ENCODE measurements at regions not wholly inside any gene's neighbourhood (a gene's known extent, or its start where the extent isn't known, plus 50 kb on each side); places are given as distances from the start of the nearest gene placed in this dataset.

DNA sequence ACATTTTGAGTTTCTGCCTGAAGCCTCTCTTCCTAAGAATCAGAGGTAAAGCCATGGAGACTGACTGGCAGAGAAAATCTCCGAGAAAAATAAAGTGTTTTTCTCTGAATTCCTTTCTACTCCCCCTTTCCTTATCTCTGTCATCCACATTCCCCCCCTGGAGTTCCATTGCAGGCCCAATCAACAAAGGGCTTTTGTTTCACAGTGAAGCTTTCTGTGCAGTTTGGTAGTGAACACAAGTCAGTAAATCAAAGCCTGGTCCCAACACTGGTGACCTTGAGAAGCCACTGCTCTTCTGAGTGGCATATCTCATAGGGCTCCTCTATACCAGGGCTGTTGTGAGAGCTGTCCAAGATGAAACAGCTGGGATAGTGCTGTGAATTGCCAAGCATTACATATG is 228.4 kb downstream of the SEC16B start:
- TF ChIP-seq, protein P1, sequence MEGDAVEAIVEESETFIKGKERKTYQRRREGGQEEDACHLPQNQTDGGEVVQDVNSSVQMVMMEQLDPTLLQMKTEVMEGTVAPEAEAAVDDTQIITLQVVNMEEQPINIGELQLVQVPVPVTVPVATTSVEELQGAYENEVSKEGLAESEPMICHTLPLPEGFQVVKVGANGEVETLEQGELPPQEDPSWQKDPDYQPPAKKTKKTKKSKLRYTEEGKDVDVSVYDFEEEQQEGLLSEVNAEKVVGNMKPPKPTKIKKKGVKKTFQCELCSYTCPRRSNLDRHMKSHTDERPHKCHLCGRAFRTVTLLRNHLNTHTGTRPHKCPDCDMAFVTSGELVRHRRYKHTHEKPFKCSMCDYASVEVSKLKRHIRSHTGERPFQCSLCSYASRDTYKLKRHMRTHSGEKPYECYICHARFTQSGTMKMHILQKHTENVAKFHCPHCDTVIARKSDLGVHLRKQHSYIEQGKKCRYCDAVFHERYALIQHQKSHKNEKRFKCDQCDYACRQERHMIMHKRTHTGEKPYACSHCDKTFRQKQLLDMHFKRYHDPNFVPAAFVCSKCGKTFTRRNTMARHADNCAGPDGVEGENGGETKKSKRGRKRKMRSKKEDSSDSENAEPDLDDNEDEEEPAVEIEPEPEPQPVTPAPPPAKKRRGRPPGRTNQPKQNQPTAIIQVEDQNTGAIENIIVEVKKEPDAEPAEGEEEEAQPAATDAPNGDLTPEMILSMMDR (IDR thresholded peaks at IDR 0.05), result no peak
- no peak for TF ChIP-seq POLR2A (IDR thresholded peaks at IDR 0.05)
